NT2/D1 (cell line): ENCODE measurements at regions not wholly inside any gene's neighbourhood (a gene's known extent, or its start where the extent isn't known, plus 50 kb on each side); places are given as distances from the start of the nearest gene placed in this dataset.

ENCODE experiments used
- SUZ12 ChIP-seq: IDR thresholded peaks from 2 replicates; pipeline ENCODE4 v1.6.1; 2011; ENCODE audit not compliant: insufficient read length, insufficient read depth; ENCODE audit errors: extremely low read depth
- ZNF274 ChIP-seq: IDR thresholded peaks from 2 replicates; pipeline ENCODE4 v1.6.1; 2011; ENCODE audit warnings: mild to moderate bottlenecking, low read depth, low read length

- TF ChIP-seq ZNF274 (no peak), SUZ12 (no peak)
Observed at GRCh38 chr3:55204417-55204816, 276.6 kb upstream of the LRTM1 start.
